SU-DHL-6 (cell line): ENCODE measurements at regions not wholly inside any gene's neighbourhood (a gene's known extent, or its start where the extent isn't known, plus 50 kb on each side); places are given as distances from the start of the nearest gene placed in this dataset.

Experiments used
- H2AFZ ChIP-seq: fragments of 200-600 bp; sonication (generic); 2 replicates; pipeline ENCODE4 v1.6.1; 2014; ENCODE audit warnings: low read depth, mild to moderate bottlenecking, moderate library complexity, mixed read lengths, antibody characterized with exemption, low read length; ENCODE audit not compliant: severe bottlenecking
- H3F3A ChIP-seq: fragments of 200-600 bp; shearing (Covaris generic); 2 replicates; pipeline ENCODE4 v1.6.0; 2016; ENCODE audit warnings: antibody characterized with exemption, mild to moderate bottlenecking; ENCODE audit not compliant: insufficient read depth
- H3K27ac ChIP-seq: fragments of 200-600 bp; sonication (generic); 2 replicates; pipeline ENCODE4 v1.5.1; 2016; ENCODE audit warnings: low read depth, mild to moderate bottlenecking, low read length, moderate library complexity, mixed read lengths
- H3K27me3 ChIP-seq: fragments of 200-600 bp; sonication (generic), shearing (Covaris generic); 2 replicates; pipeline ENCODE4 v1.6.0; 2014; ENCODE audit warnings: mild to moderate bottlenecking, low read length
- H3K36me3 ChIP-seq: fragments of 200-600 bp; sonication (generic); 2 replicates; pipeline ENCODE4 v1.6.1; 2014; ENCODE audit warnings: mild to moderate bottlenecking, low read length, mixed read lengths
- H3K4me2 ChIP-seq: fragments of 300-600, 200-600 bp; shearing (Covaris generic), sonication (generic); 2 replicates; pipeline ENCODE4 v1.6.0; 2014; ENCODE audit warnings: low read length, low read depth, mild to moderate bottlenecking; ENCODE audit not compliant: poor library complexity, severe bottlenecking
- H3K4me3 ChIP-seq: fragments of 200-600 bp; sonication (generic); 2 replicates; pipeline ENCODE4 v1.5.1; 2014; ENCODE audit warnings: antibody characterized with exemption, low read length, mild to moderate bottlenecking, mixed read lengths; ENCODE audit not compliant: insufficient read depth, poor library complexity, severe bottlenecking
- H3K79me2 ChIP-seq: fragments of 200-600 bp; sonication (generic); 2 replicates; pipeline ENCODE4 v1.6.1; 2014; ENCODE audit warnings: mild to moderate bottlenecking, low read length, moderate library complexity; ENCODE audit not compliant: insufficient read depth
- H3K9ac ChIP-seq: fragments of 200-600 bp; sonication (generic); 2 replicates; pipeline ENCODE4 v1.7.0; 2014; ENCODE audit warnings: mild to moderate bottlenecking, low read length
- H3K9me2 ChIP-seq: fragments of 200-600 bp; sonication (generic); replicated peaks from 2 replicates; pipeline ENCODE4 v1.6.1; 2014; ENCODE audit warnings: low read length; ENCODE audit not compliant: insufficient read depth
- H3K9me3 ChIP-seq: fragments of 200-600 bp; sonication (generic); 2 replicates; pipeline ENCODE4 v1.6.1; 2014; ENCODE audit warnings: low read length, mixed read lengths; ENCODE audit not compliant: insufficient read depth
- H4K20me1 ChIP-seq: fragments of 200-600 bp; sonication (generic); 2 replicates; pipeline ENCODE4 v1.6.1; 2014; ENCODE audit warnings: low read depth, mild to moderate bottlenecking, antibody characterized with exemption, low read length, moderate library complexity, mixed read lengths
- CTCF ChIP-seq: fragments of 200-600 bp; sonication (generic); IDR thresholded peaks from one replicate; pipeline ENCODE4 v1.5.1; 2017; ENCODE audit warnings: antibody characterized with exemption, mild to moderate bottlenecking, low read length, moderate library complexity; ENCODE audit not compliant: insufficient read depth, poor library complexity, severe bottlenecking
- EZH2phosphoT487 ChIP-seq: fragments of 200-600 bp; sonication (generic), shearing (Covaris generic); conservative IDR thresholded peaks from 2 replicates; pipeline ENCODE4 v1.6.1; 2018; ENCODE audit warnings: mild to moderate bottlenecking, antibody characterized with exemption, low read length, moderate library complexity, mixed read lengths

GRCh38 chr15:69689133-69689532, 236.5 kb downstream of the RPLP1 start:
- H4K20me1 ChIP-seq = no peaks in the 10 kb centered on the region
- H3K9me2 ChIP-seq = no peaks in the 10 kb centered on the region
- no peak overlapping the region for H2AFZ ChIP-seq
- TF ChIP-seq CTCF (no peak), EZH2phosphoT487 (no peak)
- H3F3A ChIP-seq = no peaks in the 10 kb centered on the region
- no peak overlapping the region for H3K4me3 ChIP-seq
- no peaks in the 10 kb centered on the region for H3K27me3 ChIP-seq
- no peak overlapping the region for H3K27ac ChIP-seq
- peaks cover 7% of the 10 kb centered on the region; the same call in 1 of the 2 replicates for H3K9me3 ChIP-seq
- H3K9ac ChIP-seq = no peak overlapping the region
- H3K36me3 ChIP-seq = no peaks in the 10 kb centered on the region
- H3K4me2 ChIP-seq = no peak overlapping the region
- no peaks in the 10 kb centered on the region for H3K79me2 ChIP-seq

DNA sequence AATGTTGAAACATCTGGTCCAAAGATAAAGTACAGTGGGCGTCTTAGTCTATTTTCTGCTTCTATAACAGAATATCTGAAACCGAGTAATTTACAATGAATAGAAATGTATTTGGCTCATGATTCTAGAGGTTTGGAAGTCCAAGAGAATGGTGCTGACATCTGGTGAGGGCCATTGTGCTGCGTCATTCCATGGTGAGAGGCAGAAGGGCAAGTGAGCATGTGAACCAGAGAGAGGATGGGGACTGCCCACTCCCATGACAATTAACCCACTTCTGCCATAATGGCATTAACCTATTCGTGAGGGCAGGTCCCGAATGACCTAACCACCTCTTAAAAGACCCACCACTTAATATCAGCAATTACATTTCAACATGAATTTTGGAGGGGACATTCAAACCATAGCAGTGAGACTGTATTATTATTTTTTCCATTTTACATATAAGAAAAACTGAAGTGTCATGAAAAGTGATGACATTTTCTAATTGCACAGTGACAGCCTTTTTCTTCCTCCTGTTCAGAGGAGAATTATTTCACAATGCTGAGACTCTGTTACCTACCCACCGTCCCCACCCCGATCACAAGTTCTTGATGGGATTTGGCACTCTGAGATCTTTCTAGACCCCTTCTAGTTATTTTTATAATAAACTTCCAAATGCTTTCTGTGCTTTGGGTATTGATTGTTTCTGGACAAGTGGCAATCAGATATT, 238.8 kb downstream of the RPLP1 start:
- H4K20me1 ChIP-seq = no peaks in the 10 kb centered on the region
- H3K36me3 ChIP-seq = no peaks in the 10 kb centered on the region
- H3K9me2 ChIP-seq = no peaks in the 10 kb centered on the region
- no peak overlapping the region for H3K27ac ChIP-seq
- no peaks in the 10 kb centered on the region for H3K27me3 ChIP-seq
- TF ChIP-seq EZH2phosphoT487 (no peak), CTCF (no peak)
- no peak overlapping the region for H3K4me3 ChIP-seq
- H3K9me3 ChIP-seq = peaks cover 7% of the 10 kb centered on the region; the same call in 1 of the 2 replicates
- no peak overlapping the region for H3K9ac ChIP-seq
- H3F3A ChIP-seq = no peaks in the 10 kb centered on the region
- H2AFZ ChIP-seq = no peak overlapping the region
- no peaks in the 10 kb centered on the region for H3K79me2 ChIP-seq
- no peak overlapping the region for H3K4me2 ChIP-seq

DNA sequence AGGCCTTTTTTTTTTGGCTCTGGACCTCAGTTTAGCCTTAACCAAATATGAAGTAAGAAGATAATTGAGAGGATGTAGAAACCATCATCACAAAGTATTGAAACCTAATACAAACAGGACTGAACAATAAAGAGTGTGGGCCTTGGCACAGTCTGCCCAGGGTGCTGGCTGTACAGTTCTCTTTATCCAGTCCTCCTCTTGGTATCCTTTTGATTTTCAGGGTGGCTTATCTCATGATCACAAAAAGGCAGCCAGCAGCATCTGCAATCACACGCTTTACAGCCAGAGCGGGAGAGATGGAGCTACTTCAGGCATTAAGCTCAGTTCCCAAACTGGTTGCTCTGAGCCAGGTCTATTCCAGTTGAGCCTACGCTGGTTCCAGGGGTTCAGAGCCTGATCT, 239.7 kb downstream of the RPLP1 start:
- H3K4me2 ChIP-seq = no peak overlapping the region
- H4K20me1 ChIP-seq = no peaks in the 10 kb centered on the region
- H3K36me3 ChIP-seq = no peaks in the 10 kb centered on the region
- H3K9me3 ChIP-seq = peaks cover 7% of the 10 kb centered on the region; the same call in 1 of the 2 replicates
- TF ChIP-seq CTCF (no peak), EZH2phosphoT487 (no peak)
- H3K27ac ChIP-seq = no peak overlapping the region
- no peak overlapping the region for H3K9ac ChIP-seq
- no peak overlapping the region for H3K4me3 ChIP-seq
- no peaks in the 10 kb centered on the region for H3K9me2 ChIP-seq
- no peaks in the 10 kb centered on the region for H3K79me2 ChIP-seq
- no peaks in the 10 kb centered on the region for H3K27me3 ChIP-seq
- H3F3A ChIP-seq = no peaks in the 10 kb centered on the region
- H2AFZ ChIP-seq = no peak overlapping the region
